Cardiac septum (tissue), 1 donor: ENCODE measurements at regions not wholly inside any gene's neighbourhood (a gene's known extent, or its start where the extent isn't known, plus 50 kb on each side); places are given as distances from the start of the nearest gene placed in this dataset.
"Not testable (repeated sequence)": the region's sequence is repeated elsewhere in the genome, so short reads cannot be mapped to it uniquely, and the experiment has no call there.

Experiments
- DNase-seq: peaks from one replicate; pipeline ENCODE4 v3.0.0-alpha.2; 2020; ENCODE audit warnings: low spot score
- intact Hi-C: fragments of 100-400 bp; cut with DNase I; formaldehyde crosslinking; loops from one replicate; pipeline ENCODE4 v1.14.0; 2022
- donor health status: DM: no; HTN: no; CAD: no.

- intact Hi-C loops, result no loop called here
- DNase-seq, result peak; percentile 58
Measured at GRCh38 chr13:111589321-111589720, 268.9 kb downstream of the TEX29 start.

- no peak for DNase-seq
- intact Hi-C loops, result no loop called here
Measured at GRCh38 chr13:111589992-111590391, 269.6 kb downstream of the TEX29 start.

GRCh38 chr13:111590796-111591195, 270.4 kb downstream of the TEX29 start:
- intact Hi-C loops, result no loop called here
- DNase-seq, result no peak

- DNase-seq, intact Hi-C loops: not testable (repeated sequence)
Measured at GRCh38 chr13:111593490-111593889, 273.0 kb downstream of the TEX29 start.

- DNase-seq, result no peak
- intact Hi-C loops, result no loop called here
Measured at GRCh38 chr13:111594606-111595005, 274.2 kb downstream of the TEX29 start.

- no peak for DNase-seq
- intact Hi-C loops, result no loop called here
Measured at GRCh38 chr13:111595276-111595675, 274.8 kb downstream of the TEX29 start.

- intact Hi-C loops, result no loop called here
- DNase-seq, result no peak
Measured at GRCh38 chr13:111595791-111596190, 275.3 kb downstream of the TEX29 start.

GRCh38 chr13:111597191-111597611, 276.8 kb downstream of the TEX29 start:
- intact Hi-C loops, result no loop called here
- no peak for DNase-seq

GRCh38 chr13:111597618-111598017, 277.2 kb downstream of the TEX29 start:
- intact Hi-C loops, result no loop called here
- no peak for DNase-seq

GRCh38 chr13:111598747-111599146, 278.3 kb downstream of the TEX29 start:
- intact Hi-C loops, result no loop called here
- no peak for DNase-seq

- DNase-seq, result no peak
- intact Hi-C loops, result no loop called here
Measured at GRCh38 chr13:111599791-111600190, 279.3 kb downstream of the TEX29 start.

- DNase-seq, result no peak
- intact Hi-C loops, result no loop called here
Measured at GRCh38 chr13:111602874-111603273, 282.4 kb downstream of the TEX29 start.

GRCh38 chr13:111604097-111604496, 283.7 kb downstream of the TEX29 start:
- intact Hi-C loops, result no loop called here
- no peak for DNase-seq

GRCh38 chr13:111608556-111608955, 288.1 kb downstream of the TEX29 start:
- intact Hi-C loops, result no loop called here
- peak; percentile 14 for DNase-seq

GRCh38 chr13:111609631-111610030, 289.2 kb downstream of the TEX29 start:
- peak; percentile 68 for DNase-seq
- intact Hi-C loops, result no loop called here

GRCh38 chr13:111610081-111610480, 289.6 kb downstream of the TEX29 start:
- intact Hi-C loops, result no loop called here
- DNase-seq, result peak; percentile 38

- intact Hi-C loops, result no loop called here
- no peak for DNase-seq
Measured at GRCh38 chr13:111610879-111611278, 290.4 kb downstream of the TEX29 start.

- no peak for DNase-seq
- intact Hi-C loops, result no loop called here
Measured at GRCh38 chr13:111611651-111612050, 291.2 kb downstream of the TEX29 start.

GRCh38 chr13:111612886-111613285, 292.4 kb downstream of the TEX29 start:
- DNase-seq, result no peak
- intact Hi-C loops, result no loop called here

- DNase-seq, result no peak
- intact Hi-C loops, result no loop called here
Measured at GRCh38 chr13:111614009-111614408, 293.6 kb downstream of the TEX29 start.

GRCh38 chr13:111614613-111615012, 294.2 kb downstream of the TEX29 start:
- intact Hi-C loops, result no loop called here
- no peak for DNase-seq

GRCh38 chr13:111616203-111616602, 295.8 kb downstream of the TEX29 start:
- no peak for DNase-seq
- intact Hi-C loops, result no loop called here
